NCI-H2107 treated with DMSO at 0.1 percent for 48 hours (cell line): ENCODE measurements at regions not wholly inside any gene's neighbourhood (a gene's known extent, or its start where the extent isn't known, plus 50 kb on each side); places are given as distances from the start of the nearest gene placed in this dataset.

ENCODE experiments used
- DNase-seq: peaks from one replicate; lab custom pipeline; 2025; ENCODE audit not compliant: unreplicated experiment; lab: John Stamatoyannopoulos, UW

DNA sequence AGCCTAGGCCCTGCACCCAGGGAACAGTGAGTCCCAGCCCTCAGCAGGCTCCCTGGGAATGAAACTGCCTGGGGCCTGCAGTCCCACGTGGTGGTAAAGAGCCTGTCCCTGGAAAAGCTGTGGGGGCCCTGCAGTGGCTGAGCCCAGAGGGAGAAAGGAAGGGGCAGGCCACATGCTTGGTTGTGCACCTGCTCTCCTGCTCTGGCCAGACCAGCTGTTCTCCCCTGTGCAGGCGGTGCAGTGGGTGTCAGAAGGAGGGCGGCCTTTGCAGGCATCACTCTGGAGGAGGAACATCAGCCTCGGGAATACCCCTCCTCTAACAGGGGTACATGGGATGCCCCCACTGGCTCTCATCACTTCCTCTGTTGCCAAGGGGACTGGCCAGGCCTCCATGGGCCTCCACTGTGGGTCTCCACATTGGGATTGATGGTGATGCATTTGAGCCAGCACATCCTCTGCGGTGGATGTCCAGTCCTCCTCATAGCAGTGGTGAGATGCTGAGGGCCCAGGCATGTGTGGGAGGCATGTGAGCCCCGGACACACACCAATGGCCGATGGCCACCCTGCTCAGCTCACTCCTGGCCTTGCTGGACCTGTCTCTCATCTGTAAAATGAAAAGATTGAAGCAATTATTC is 690.4 kb downstream of the BRD1 start:
- DNase-seq, result peak; percentile 43

GRCh38 chr22:49136816-49137180 is 690.9 kb downstream of the BRD1 start:
- no peak for DNase-seq

DNA sequence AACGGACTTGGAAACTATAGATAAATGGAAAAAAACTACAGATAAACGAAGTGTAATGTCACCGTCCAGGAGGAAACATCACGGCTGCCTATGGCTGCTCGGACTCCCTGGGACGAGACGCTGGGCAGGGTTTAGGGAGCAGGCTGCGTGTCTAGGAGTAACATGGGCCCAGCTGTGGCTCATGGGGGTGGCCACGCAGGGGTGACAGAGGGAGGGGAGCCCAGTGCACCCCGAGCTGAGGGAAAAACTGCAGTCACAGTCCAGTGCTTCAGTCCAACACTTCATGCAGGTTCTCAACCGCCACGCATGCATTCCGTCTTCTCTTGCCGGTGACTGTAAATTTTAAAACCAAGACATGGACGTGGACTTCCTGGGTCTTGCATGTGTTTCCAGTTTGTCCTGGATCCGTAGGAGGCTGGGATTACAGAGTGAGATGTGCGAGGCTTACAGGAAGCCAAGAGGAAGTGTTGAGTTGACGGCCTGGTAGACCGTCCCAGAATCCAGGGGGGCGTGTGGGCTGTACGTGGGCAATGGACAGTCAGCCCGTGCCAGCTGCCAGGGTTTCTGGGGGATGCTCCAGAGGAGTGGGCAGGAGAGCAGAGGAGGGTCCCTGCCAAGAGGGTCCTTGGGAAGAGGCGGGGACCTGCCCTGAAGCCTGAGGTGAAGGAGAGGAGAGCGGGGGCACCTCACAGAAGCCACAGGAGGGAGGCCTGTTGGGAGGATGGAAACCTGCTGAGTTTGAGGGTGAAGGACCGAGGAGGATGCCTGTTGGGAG is 691.4 kb downstream of the BRD1 start:
- DNase-seq, result no peak

DNA sequence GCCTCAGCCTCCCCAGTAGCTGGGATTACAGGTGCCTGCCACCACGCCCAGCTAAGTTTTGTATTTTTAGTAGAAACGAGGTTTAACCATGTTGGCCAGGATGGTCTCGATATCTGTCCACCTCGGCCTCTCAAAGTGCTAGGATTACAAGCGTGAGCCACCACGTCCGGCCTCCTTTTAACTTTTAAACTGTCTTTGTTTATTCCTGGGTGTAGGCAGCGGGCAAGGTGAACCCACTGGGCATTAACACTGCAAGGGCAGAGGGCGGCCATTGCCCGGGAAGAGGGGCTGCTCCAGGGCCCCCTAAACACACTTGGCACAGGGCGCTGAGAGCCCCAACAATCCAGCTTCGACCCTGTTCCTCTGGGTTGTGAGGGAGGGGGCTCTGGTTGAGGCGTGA is 693.6 kb downstream of the BRD1 start:
- DNase-seq, result no peak

DNA sequence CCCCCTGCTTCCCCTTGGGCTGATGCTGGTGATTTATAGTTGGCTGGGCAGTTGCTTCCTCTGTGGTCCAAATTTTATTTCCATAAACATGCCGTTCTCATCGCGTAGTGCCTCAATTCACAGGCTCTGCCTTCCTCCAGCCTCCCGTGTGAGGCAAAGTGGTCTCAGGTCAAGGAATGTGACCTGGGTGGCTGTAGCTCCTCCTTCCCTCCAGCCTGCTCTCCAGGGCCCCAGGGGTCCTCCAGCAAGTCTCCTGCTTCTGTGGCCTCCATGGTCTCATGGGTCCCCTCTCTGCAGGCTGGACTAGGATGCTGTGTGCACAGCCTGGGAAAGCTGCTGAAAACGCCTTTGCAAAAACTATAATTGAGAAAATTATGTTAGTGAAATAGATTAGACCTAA is 694.1 kb downstream of the BRD1 start:
- DNase-seq, result no peak

DNA sequence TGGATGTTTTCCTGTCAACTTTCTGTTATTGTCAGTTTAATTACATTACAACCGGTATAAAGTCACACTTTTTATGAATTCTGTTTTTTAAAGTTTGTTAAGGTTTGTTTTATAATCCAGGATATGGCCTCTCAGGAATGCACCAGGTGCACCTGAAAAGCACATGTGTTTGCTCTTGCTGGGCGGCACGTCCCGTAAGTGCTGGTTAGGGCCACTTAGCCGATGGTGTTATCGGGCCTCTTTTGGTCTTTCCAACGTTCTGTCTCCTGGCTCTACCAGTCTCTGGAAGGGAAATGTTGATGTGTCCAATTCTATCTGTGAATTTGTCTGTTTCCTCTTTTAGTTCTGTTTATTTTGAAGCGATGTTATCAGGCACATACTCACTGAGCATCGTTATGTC is 695.7 kb downstream of the BRD1 start:
- DNase-seq, result no peak

DNA sequence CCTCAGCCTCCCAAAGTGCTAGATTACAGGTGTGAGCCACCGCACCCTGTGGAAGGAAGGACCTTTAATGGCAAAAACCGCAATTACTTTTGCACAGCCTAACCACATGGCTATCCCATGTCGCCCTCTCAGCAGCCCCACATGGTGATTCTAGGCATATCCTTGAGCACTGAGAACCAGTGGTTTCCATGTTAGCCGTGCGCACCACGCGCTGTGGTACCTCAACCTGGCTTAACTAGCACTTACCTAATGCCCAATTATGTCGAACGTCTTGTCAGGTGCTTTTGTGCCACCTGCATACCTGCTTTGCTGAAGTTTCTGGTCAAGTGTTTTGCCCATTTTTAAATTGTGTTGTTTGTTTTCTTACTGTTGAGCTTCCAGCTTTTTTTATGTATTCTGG is 697.9 kb downstream of the BRD1 start:
- DNase-seq, result no peak

DNA sequence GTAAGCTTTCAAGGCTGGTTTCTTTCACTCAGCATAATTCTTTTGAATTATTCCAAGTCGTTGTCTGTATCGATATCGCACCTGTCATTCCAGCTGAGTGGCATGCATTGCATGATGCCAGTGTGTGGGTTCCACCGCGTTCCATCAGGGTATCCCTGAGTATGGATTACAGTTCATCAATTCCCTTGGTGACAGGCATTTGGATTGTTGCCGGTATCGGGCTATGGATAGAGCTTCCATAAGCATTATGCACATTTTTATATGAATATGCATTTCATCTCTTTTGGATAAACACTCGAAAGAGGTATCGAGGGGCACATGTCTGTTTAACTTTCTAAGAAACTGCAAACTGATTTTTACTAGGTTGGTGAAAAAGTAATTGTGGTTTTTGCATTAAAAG is 698.8 kb downstream of the BRD1 start:
- no peak for DNase-seq

- DNase-seq, result peak; percentile 14
Observed at GRCh38 chr22:49124608-49125007, 703.1 kb downstream of the BRD1 start.

DNA sequence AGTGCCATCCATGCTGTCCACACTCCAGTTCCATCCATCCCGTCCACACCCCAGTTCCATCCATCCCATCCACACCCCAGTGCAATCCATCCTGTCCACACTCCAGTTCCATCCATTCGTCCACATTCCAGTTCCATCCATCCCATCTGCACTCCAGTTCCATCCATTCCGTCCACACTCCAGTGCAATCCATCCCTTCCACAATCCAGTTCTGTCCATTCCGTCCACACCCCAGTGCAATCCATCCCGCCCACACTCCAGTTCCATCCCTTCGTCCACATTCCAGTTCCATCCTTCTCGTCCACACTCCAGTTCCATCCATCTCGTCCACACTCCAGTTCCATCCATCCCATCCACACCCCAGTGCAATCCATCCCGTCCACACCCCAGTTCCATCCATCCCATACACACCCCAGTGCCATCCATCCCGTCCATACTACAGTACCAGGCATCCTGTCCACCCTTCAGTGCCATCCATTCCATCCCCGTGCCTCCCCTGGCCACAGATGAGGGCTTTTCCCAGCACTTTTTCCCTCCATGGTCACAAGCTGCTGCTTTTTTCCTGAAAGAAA is 704.0 kb downstream of the BRD1 start:
- no peak for DNase-seq

- no peak for DNase-seq
Observed at GRCh38 chr22:49119551-49119952, 708.1 kb downstream of the BRD1 start.

DNA sequence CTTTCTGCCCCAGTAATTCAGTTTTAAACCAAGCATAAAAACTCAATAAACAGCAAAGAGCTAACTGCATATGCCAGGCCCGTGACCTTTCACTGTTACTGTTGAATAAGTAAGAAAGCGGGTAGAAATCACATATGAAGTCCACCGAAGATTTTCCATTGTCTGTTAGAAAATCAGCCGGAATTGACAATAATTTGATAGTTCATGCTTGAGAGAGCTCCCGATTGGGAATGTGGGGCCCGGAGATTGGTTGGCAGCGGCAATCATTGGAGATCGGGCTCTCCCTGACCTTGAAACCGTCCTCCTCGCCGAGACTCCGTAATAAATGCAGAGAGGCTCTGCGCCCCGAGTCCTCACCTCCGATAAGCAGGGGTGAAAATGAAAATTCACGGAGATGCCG is 709.6 kb downstream of the BRD1 start:
- no peak for DNase-seq

DNA sequence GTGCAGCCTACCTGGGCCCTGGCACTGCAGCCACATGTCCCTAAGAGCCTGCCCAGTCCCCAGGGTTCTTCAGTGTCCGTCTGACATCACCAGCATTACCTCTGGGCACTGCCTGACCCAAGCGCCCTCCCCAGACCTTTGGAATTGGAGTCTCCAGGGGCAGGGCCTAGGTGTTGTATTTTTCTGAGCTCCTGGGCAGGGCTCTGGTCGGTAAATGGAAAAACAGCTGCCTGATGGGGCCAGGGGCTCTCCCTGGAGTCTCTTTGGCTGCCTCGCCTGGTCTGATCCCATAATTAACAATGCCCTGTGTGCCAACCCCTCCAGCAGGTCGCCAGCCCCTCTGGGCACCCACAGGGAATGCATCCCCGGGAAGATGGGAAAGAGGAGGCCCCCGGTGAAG is 710.2 kb downstream of the BRD1 start:
- no peak for DNase-seq

DNA sequence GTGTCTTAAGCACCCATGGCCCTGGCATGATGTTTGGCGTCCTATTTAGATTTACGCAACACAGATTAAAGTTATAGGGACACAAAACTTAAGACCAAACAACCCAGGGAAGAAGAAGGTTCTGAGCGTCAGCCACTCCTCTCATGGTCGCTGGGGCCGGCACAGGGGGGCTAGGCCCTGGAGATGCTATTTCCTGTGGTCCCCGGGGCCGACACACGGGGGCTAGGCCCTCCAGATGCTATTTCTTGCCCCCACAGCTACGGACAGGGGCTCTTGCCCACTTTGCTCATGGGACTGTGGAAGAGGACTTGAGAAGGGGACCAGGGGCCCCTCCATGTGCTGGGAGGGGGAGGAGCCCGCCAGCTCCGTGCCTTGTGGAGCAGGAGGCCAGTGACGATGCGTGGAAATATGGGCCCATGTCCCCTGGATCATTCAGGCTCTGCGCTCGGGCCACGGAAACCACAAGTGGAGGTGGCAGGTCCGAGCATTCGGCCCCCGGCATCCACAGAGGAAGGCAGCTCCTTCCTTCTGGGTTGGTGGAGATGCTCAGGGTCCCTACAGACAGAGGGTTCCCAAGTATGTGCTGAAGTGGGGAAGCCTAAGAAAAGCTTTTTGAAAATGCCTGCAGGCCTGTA is 711.1 kb downstream of the BRD1 start:
- DNase-seq, result no peak

GRCh38 chr22:49116021-49116420 is 711.7 kb downstream of the BRD1 start:
- no peak for DNase-seq

DNA sequence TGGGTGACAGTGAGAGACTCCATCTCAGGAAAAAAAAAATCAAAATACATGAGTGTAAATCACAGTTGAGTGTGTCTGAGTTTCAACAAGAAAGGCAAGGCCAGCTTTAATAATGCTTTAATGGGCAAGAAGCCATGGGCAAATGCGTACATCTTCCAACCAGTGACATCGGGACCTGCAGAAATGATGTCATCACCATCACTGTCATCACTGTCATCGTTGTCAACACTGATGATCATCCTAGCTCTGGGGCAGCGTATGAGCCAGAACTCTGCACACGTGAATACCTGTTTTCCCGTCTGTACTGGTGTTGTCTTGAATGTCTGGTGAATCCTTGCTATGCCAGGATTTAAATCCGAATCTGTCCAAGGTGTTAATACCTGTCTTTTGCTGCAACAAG is 712.5 kb downstream of the BRD1 start:
- no peak for DNase-seq

DNA sequence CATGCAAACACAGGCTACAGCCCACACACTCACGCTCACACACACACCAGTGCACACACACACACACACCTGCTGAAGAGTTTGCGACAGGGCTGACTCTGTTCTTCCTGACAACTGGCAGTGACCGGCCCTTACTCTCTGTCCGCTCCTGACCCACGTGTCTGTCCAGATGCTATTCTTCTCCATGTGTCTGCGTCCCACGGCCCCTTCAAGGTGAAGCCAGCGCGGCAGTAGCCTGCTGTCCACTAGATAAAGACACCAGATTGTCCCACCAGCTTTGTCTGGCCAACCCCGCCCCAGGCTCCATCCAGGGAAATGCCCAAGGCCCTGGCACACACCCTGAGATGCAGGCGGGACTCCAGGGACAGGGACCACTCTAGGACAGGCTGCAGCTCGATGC is 713.9 kb downstream of the BRD1 start:
- no peak for DNase-seq

- DNase-seq, result no peak
Observed at GRCh38 chr22:49112661-49113626, 714.7 kb downstream of the BRD1 start.

GRCh38 chr22:49112176-49112575 is 715.5 kb downstream of the BRD1 start:
- no peak for DNase-seq

GRCh38 chr22:49111085-49111484 is 716.6 kb downstream of the BRD1 start:
- no peak for DNase-seq
